Naive B cell (primary cell): ENCODE measurements at regions not wholly inside any gene's neighbourhood (a gene's known extent, or its start where the extent isn't known, plus 50 kb on each side); places are given as distances from the start of the nearest gene placed in this dataset.
A peak's percentile ranks its signal among the peaks of the same experiment; 100 is the strongest.

Experiments used
- ATAC-seq, 2 donors: fragments of 150-1000 bp; cut with Tn5 transposase; 2 replicates each; pipeline ENCODE4 v1.10.0; 2021; ENCODE audit warnings: low read depth in 2 of 2, mild to moderate bottlenecking in 2 of 2, moderate library complexity in 2 of 2
- DNase-seq: peaks from one replicate; pipeline ENCODE4 v3.0.0; 2022
- H3K27ac Mint-ChIP-seq, 6 donors: one replicate each; pipeline ENCODE4 v1.8.0; 2020 to 2022; ENCODE audit warnings: mild to moderate bottlenecking in 6 of 6, mixed read lengths in 6 of 6, moderate library complexity in 5 of 6, inconsistent platforms in 2 of 6
- H3K27me3 Mint-ChIP-seq, 3 donors: one replicate each; pipeline ENCODE4 v1.8.0; 2021 to 2022; ENCODE audit warnings: mixed read lengths in 3 of 3, mild to moderate bottlenecking in 1 of 3
- H3K36me3 Mint-ChIP-seq, 2 donors: one replicate each; pipeline ENCODE4 v1.8.0; 2020 to 2022; ENCODE audit warnings: mixed read lengths in 2 of 2, inconsistent platforms in 1 of 2, mild to moderate bottlenecking in 1 of 2
- H3K4me1 Mint-ChIP-seq, 3 donors: one replicate each; pipeline ENCODE4 v1.8.0; 2020 to 2022; ENCODE audit warnings: mixed read lengths in 3 of 3, inconsistent platforms in 1 of 3, mild to moderate bottlenecking in 1 of 3, moderate library complexity in 1 of 3
- H3K4me3 Mint-ChIP-seq, 8 donors: one replicate each; pipeline ENCODE4 v1.8.0; 2020 to 2022; ENCODE audit warnings: mild to moderate bottlenecking in 8 of 8, mixed read lengths in 8 of 8, moderate library complexity in 8 of 8, inconsistent platforms in 2 of 8
- H3K9me3 Mint-ChIP-seq, 7 donors: one replicate each; pipeline ENCODE4 v1.8.0; 2020 to 2022; ENCODE audit warnings: mixed read lengths in 7 of 7, mild to moderate bottlenecking in 5 of 7, inconsistent platforms in 2 of 7, moderate library complexity in 1 of 7

GRCh38 chr17:55668312-55668920, 54.2 kb downstream of the TMEM100 start:
- Mint-ChIP-seq H3K4me3 (no peak overlapping the region), H3K4me1 (peaks cover 16 to 23% (median 17%) of the 10 kb centered on the region in 3 donors), H3K9me3 (peaks cover 0 to 6% (median 1%) of the 10 kb centered on the region in 7 donors), H3K27ac (peak overlapping the region in 2 of 6 donors; percentile 22 to 49), H3K36me3 (peaks cover 0 to 10% of the 10 kb centered on the region in 2 donors), H3K27me3 (peaks cover 12 to 17% (median 16%) of the 10 kb centered on the region in 3 donors)
- ATAC-seq (no peak), DNase-seq (no peak)

- Mint-ChIP-seq H3K36me3 (no peaks in the 10 kb centered on the region), H3K27me3 (peaks cover 12 to 17% (median 16%) of the 10 kb centered on the region in 3 donors), H3K27ac (peak overlapping the region in 2 of 6 donors; percentile 7 to 18), H3K4me3 (no peak overlapping the region), H3K4me1 (peaks cover 18 to 29% (median 21%) of the 10 kb centered on the region in 3 donors), H3K9me3 (peaks cover 0 to 1% (median 0%) of the 10 kb centered on the region in 7 donors)
- DNase-seq: no peak
- no peak for ATAC-seq
Measured at GRCh38 chr17:55666806-55667205, 55.9 kb downstream of the TMEM100 start.

- DNase-seq (peak; percentile 52), ATAC-seq (peak; percentile 100)
- H3K27ac Mint-ChIP-seq: peak overlapping the region in 3 of 6 donors; percentile 17 to 63 (median 25)
- peaks cover 21 to 32% (median 27%) of the 10 kb centered on the region in 3 donors for H3K4me1 Mint-ChIP-seq
- peaks cover 3 to 6% (median 5%) of the 10 kb centered on the region in 3 donors for H3K27me3 Mint-ChIP-seq
- H3K36me3 Mint-ChIP-seq: no peaks in the 10 kb centered on the region
- H3K4me3 Mint-ChIP-seq: peak overlapping the region in 6 of 8 donors; percentile 31 to 63 (median 47)
- H3K9me3 Mint-ChIP-seq: peaks cover 0 to 1% (median 0%) of the 10 kb centered on the region in 7 donors
Measured at GRCh38 chr17:55664287-55664686, 58.4 kb downstream of the TMEM100 start.

- ATAC-seq: no peak
- H3K4me1 Mint-ChIP-seq: peaks cover 21 to 32% (median 27%) of the 10 kb centered on the region in 3 donors
- DNase-seq: no peak
- no peak overlapping the region for H3K4me3 Mint-ChIP-seq
- peaks cover 0 to 1% (median 0%) of the 10 kb centered on the region in 7 donors for H3K9me3 Mint-ChIP-seq
- H3K27ac Mint-ChIP-seq: peak overlapping the region in 1 of 6 donors; percentile 28
- H3K27me3 Mint-ChIP-seq: peaks cover 0 to 4% (median 0%) of the 10 kb centered on the region in 3 donors
- H3K36me3 Mint-ChIP-seq: no peaks in the 10 kb centered on the region
Measured at GRCh38 chr17:55663400-55663799, 59.3 kb downstream of the TMEM100 start.

GRCh38 chr17:55661963-55662834, 60.5 kb downstream of the TMEM100 start:
- peaks cover 21 to 32% (median 27%) of the 10 kb centered on the region in 3 donors for H3K4me1 Mint-ChIP-seq
- peaks cover 0 to 1% (median 0%) of the 10 kb centered on the region in 7 donors for H3K9me3 Mint-ChIP-seq
- H3K4me3 Mint-ChIP-seq: no peak overlapping the region
- ATAC-seq (no peak), DNase-seq (no peak)
- H3K36me3 Mint-ChIP-seq: no peaks in the 10 kb centered on the region
- H3K27ac Mint-ChIP-seq: peak overlapping the region in 1 of 6 donors; percentile 82
- H3K27me3 Mint-ChIP-seq: peaks cover 0 to 4% (median 0%) of the 10 kb centered on the region in 3 donors

- peaks cover 21 to 28% (median 27%) of the 10 kb centered on the region in 3 donors for H3K4me1 Mint-ChIP-seq
- H3K27me3 Mint-ChIP-seq: no peaks in the 10 kb centered on the region
- no peak overlapping the region for H3K4me3 Mint-ChIP-seq
- no peaks in the 10 kb centered on the region for H3K36me3 Mint-ChIP-seq
- H3K9me3 Mint-ChIP-seq: no peaks in the 10 kb centered on the region
- no peak for DNase-seq
- ATAC-seq: no peak
- no peak overlapping the region for H3K27ac Mint-ChIP-seq
Measured at GRCh38 chr17:55661256-55661758, 61.4 kb downstream of the TMEM100 start.

GRCh38 chr17:55660178-55660886, 62.3 kb downstream of the TMEM100 start:
- Mint-ChIP-seq H3K27ac (peak overlapping the region in 1 of 6 donors; percentile 53), H3K4me3 (no peak overlapping the region), H3K27me3 (no peaks in the 10 kb centered on the region), H3K36me3 (no peaks in the 10 kb centered on the region), H3K9me3 (no peaks in the 10 kb centered on the region), H3K4me1 (peaks cover 21 to 28% (median 27%) of the 10 kb centered on the region in 3 donors)
- no peak for DNase-seq
- no peak for ATAC-seq

GRCh38 chr17:55659661-55660060, 63.0 kb downstream of the TMEM100 start:
- no peak overlapping the region for H3K27ac Mint-ChIP-seq

GRCh38 chr17:55655777-55656176, 66.9 kb downstream of the TMEM100 start:
- no peaks in the 10 kb centered on the region for H3K9me3 Mint-ChIP-seq
- H3K36me3 Mint-ChIP-seq: no peaks in the 10 kb centered on the region
- H3K4me3 Mint-ChIP-seq: no peak overlapping the region
- H3K27ac Mint-ChIP-seq: no peak overlapping the region
- no peak for DNase-seq
- H3K27me3 Mint-ChIP-seq: peaks cover 0 to 7% (median 0%) of the 10 kb centered on the region in 3 donors
- peaks cover 0 to 6% (median 3%) of the 10 kb centered on the region in 3 donors for H3K4me1 Mint-ChIP-seq
- ATAC-seq: no peak

More at GRCh38 chr17:55659661-55660060, 63.0 kb downstream of the TMEM100 start:
- H3K27me3 Mint-ChIP-seq: no peaks in the 10 kb centered on the region
- no peaks in the 10 kb centered on the region for H3K9me3 Mint-ChIP-seq
- ATAC-seq: no peak
- DNase-seq: no peak
- H3K4me1 Mint-ChIP-seq: peaks cover 16 to 23% (median 21%) of the 10 kb centered on the region in 3 donors
- no peaks in the 10 kb centered on the region for H3K36me3 Mint-ChIP-seq
- H3K4me3 Mint-ChIP-seq: no peak overlapping the region

GRCh38 chr17:55654821-55655220, 67.8 kb downstream of the TMEM100 start:
- no peak for DNase-seq
- Mint-ChIP-seq H3K9me3 (no peaks in the 10 kb centered on the region), H3K27me3 (peaks cover 0 to 8% (median 7%) of the 10 kb centered on the region in 3 donors), H3K4me1 (no peaks in the 10 kb centered on the region), H3K4me3 (no peak overlapping the region), H3K36me3 (no peaks in the 10 kb centered on the region), H3K27ac (no peak overlapping the region)
- ATAC-seq: no peak

GRCh38 chr17:55654022-55654421, 68.6 kb downstream of the TMEM100 start:
- Mint-ChIP-seq H3K4me1 (no peaks in the 10 kb centered on the region), H3K27ac (no peak overlapping the region), H3K9me3 (no peaks in the 10 kb centered on the region), H3K4me3 (no peak overlapping the region), H3K36me3 (no peaks in the 10 kb centered on the region), H3K27me3 (peaks cover 5 to 16% (median 7%) of the 10 kb centered on the region in 3 donors)
- ATAC-seq: no peak
- no peak for DNase-seq

- Mint-ChIP-seq H3K9me3 (peaks cover 0 to under 1% (median 0%) of the 10 kb centered on the region in 7 donors), H3K4me3 (no peak overlapping the region), H3K27me3 (peaks cover 6 to 18% (median 9%) of the 10 kb centered on the region in 3 donors), H3K4me1 (no peaks in the 10 kb centered on the region), H3K36me3 (no peaks in the 10 kb centered on the region), H3K27ac (no peak overlapping the region)
- DNase-seq (no peak), ATAC-seq (no peak)
Measured at GRCh38 chr17:55652825-55653224, 69.8 kb downstream of the TMEM100 start.
